HEK293T (cell line): ENCODE measurements at regions not wholly inside any gene's neighbourhood (a gene's known extent, or its start where the extent isn't known, plus 50 kb on each side); places are given as distances from the start of the nearest gene placed in this dataset.

Experiments
- CTCF ChIA-PET: fragments of 350-600 bp; formaldehyde crosslinking; extraction: SDS; loops from one replicate; lab custom pipeline; 2021; ENCODE audit warnings: antibody characterized with exemption, inconsistent platforms; lab: Yijun Ruan, JAX
- POLR2A ChIA-PET: fragments of 350-600 bp; formaldehyde crosslinking; extraction: SDS; loops from one replicate; lab custom pipeline; 2020; ENCODE audit warnings: antibody characterized with exemption, inconsistent platforms; lab: Yijun Ruan, JAX
- DNase-seq: peaks from one replicate; pipeline ENCODE4 v3.0.0; 2012; ENCODE audit warnings: mixed read lengths; ENCODE audit errors: extremely low spot score
- ARNT ChIP-seq: fragments of 450-650 bp; IDR thresholded peaks from 2 replicates; pipeline ENCODE4 v1.6.1; 2017; ENCODE audit warnings: mild to moderate bottlenecking
- BHLHE40 ChIP-seq: fragments of 450-650 bp; IDR thresholded peaks from 2 replicates; pipeline ENCODE4 v1.6.1; 2016; ENCODE audit warnings: mild to moderate bottlenecking, moderate library complexity, borderline replicate concordance
- CTBP1 ChIP-seq: fragments of 450-650 bp; IDR thresholded peaks from 2 replicates; pipeline ENCODE4 v1.6.1; 2016; ENCODE audit warnings: borderline replicate concordance
- ELF4 ChIP-seq: fragments of 450-650 bp; IDR thresholded peaks from 2 replicates; pipeline ENCODE4 v1.6.1; 2017; ENCODE audit warnings: antibody characterized with exemption
- FOXA1 ChIP-seq: fragments of 450-650 bp; IDR thresholded peaks from 2 replicates; pipeline ENCODE4 v1.6.1; 2016; ENCODE audit warnings: mild to moderate bottlenecking
- FOXK2 ChIP-seq: fragments of 450-650 bp; IDR thresholded peaks from 2 replicates; pipeline ENCODE4 v1.6.1; 2016; ENCODE audit warnings: mild to moderate bottlenecking
- FOXM1 ChIP-seq: fragments of 450-650 bp; IDR thresholded peaks from 2 replicates; pipeline ENCODE4 v1.6.1; 2017; ENCODE audit warnings: mild to moderate bottlenecking, borderline replicate concordance
- HDGF ChIP-seq: fragments of 450-650 bp; IDR thresholded peaks from 2 replicates; pipeline ENCODE4 v1.6.1; 2017; ENCODE audit warnings: antibody characterized with exemption, borderline replicate concordance
- L3MBTL2 ChIP-seq: fragments of 450-650 bp; conservative IDR thresholded peaks from 2 replicates; pipeline ENCODE4 v1.6.1; 2016; ENCODE audit warnings: mild to moderate bottlenecking
- LEF1 ChIP-seq: fragments of 450-650 bp; IDR thresholded peaks from 2 replicates; pipeline ENCODE4 v1.6.1; 2017; ENCODE audit warnings: mild to moderate bottlenecking, borderline replicate concordance
- NFRKB ChIP-seq: fragments of 450-650 bp; IDR thresholded peaks from 2 replicates; pipeline ENCODE4 v1.6.1; 2016; ENCODE audit warnings: mild to moderate bottlenecking, moderate library complexity
- PKNOX1 ChIP-seq: fragments of 450-650 bp; IDR thresholded peaks from 2 replicates; pipeline ENCODE4 v1.6.1; 2016
- SP1 ChIP-seq: fragments of 450-650 bp; IDR thresholded peaks from 2 replicates; pipeline ENCODE4 v1.6.1; 2017
- SUZ12 ChIP-seq: fragments of 450-650 bp; IDR thresholded peaks from 2 replicates; pipeline ENCODE4 v1.6.1; 2016; ENCODE audit warnings: mild to moderate bottlenecking
- TARDBP ChIP-seq: fragments of 450-650 bp; IDR thresholded peaks from 2 replicates; pipeline ENCODE4 v1.6.1; 2016
- ZNF384 ChIP-seq: fragments of 450-650 bp; IDR thresholded peaks from 2 replicates; pipeline ENCODE4 v1.6.1; 2016

GRCh38 chrX:145727476-145727875 is 90.2 kb upstream of the SLITRK2 start:
- DNase-seq: no peak
- POLR2A ChIA-PET: no interaction called here
- TF ChIP-seq CTBP1: no peak
- no peak for TF ChIP-seq L3MBTL2
- no peak for TF ChIP-seq SUZ12
- TF ChIP-seq NFRKB: no peak
- TF ChIP-seq ZNF384: no peak
- TF ChIP-seq SP1: no peak
- TF ChIP-seq PKNOX1: no peak
- TF ChIP-seq BHLHE40: no peak
- no peak for TF ChIP-seq TARDBP
- TF ChIP-seq ELF4: no peak
- no peak for TF ChIP-seq FOXA1
- TF ChIP-seq HDGF: no peak
- no peak for TF ChIP-seq LEF1
- no peak for TF ChIP-seq FOXM1
- no peak for TF ChIP-seq ARNT
- no peak for TF ChIP-seq FOXK2
- CTCF ChIA-PET: no interaction called here

- ChIA-PET CTCF (no interaction called here), POLR2A (no interaction called here)
- TF ChIP-seq SP1 (no peak), L3MBTL2 (no peak), FOXM1 (no peak)
- no peak for DNase-seq
Measured at GRCh38 chrX:145729635-145730034, 88.0 kb upstream of the SLITRK2 start.

- DNase-seq: no peak
- no peak for TF ChIP-seq ARNT
- no peak for TF ChIP-seq CTBP1
- no peak for TF ChIP-seq PKNOX1
- TF ChIP-seq BHLHE40: no peak
- TF ChIP-seq HDGF: no peak
- TF ChIP-seq FOXA1: no peak
- no peak for TF ChIP-seq L3MBTL2
- no peak for TF ChIP-seq NFRKB
- TF ChIP-seq TARDBP: no peak
- no peak for TF ChIP-seq FOXK2
- no peak for TF ChIP-seq LEF1
- TF ChIP-seq ZNF384: no peak
- TF ChIP-seq SUZ12: no peak
- no peak for TF ChIP-seq FOXM1
- no peak for TF ChIP-seq SP1
- TF ChIP-seq ELF4: no peak
- ChIA-PET POLR2A (no interaction called here), CTCF (no interaction called here)
Measured at GRCh38 chrX:145735036-145735435, 82.6 kb upstream of the SLITRK2 start.

- ChIA-PET POLR2A (no interaction called here), CTCF (no interaction called here)
- no peak for DNase-seq
- TF ChIP-seq BHLHE40 (no peak), ARNT (no peak), SUZ12 (no peak), ELF4 (no peak), PKNOX1 (no peak), FOXM1 (no peak), HDGF (no peak), SP1 (no peak), LEF1 (no peak), CTBP1 (no peak), TARDBP (no peak), NFRKB (no peak), FOXA1 (no peak), L3MBTL2 (no peak)
Measured at GRCh38 chrX:145751943-145752342, 65.7 kb upstream of the SLITRK2 start.
